Activated CD8-positive, alpha-beta memory T cell treated with anti-CD3 and anti-CD28 coated beads for 4 hours (primary cell): ENCODE measurements at regions not wholly inside any gene's neighbourhood (a gene's known extent, or its start where the extent isn't known, plus 50 kb on each side); places are given as distances from the start of the nearest gene placed in this dataset.
"Not testable (repeated sequence)": the region's sequence is repeated elsewhere in the genome, so short reads cannot be mapped to it uniquely, and the experiment has no call there.

Experiments
- DNase-seq, 2 donors: peaks; one replicate each; pipeline ENCODE4 v3.0.0-alpha.2; 2020; ENCODE audit warnings: low read depth in 2 of 2

- not testable (repeated sequence) for DNase-seq
Observed at GRCh38 chr4:179683661-179684060, 2241.4 kb upstream of the AGA start.

- no peak for DNase-seq
Observed at GRCh38 chr4:179692222-179692621, 2250.0 kb upstream of the AGA start.

- DNase-seq, result no peak
Observed at GRCh38 chr4:179695175-179695574, 2252.9 kb upstream of the AGA start.

- DNase-seq, result no peak
Observed at GRCh38 chr4:179698321-179698720, 2256.1 kb upstream of the AGA start.

- no peak for DNase-seq
Observed at GRCh38 chr4:179709961-179710624, 2267.9 kb upstream of the AGA start.

GRCh38 chr4:179719766-179720450 lies 2277.7 kb upstream of the AGA start:
- DNase-seq, result no peak

- DNase-seq, result not testable (repeated sequence)
Observed at GRCh38 chr4:179726491-179726890, 2284.3 kb upstream of the AGA start.

GRCh38 chr4:179728305-179728704 lies 2286.1 kb upstream of the AGA start:
- DNase-seq, result no peak

GRCh38 chr4:179736820-179737219 lies 2294.6 kb upstream of the AGA start:
- DNase-seq, result not testable (repeated sequence)

- DNase-seq, result no peak
Observed at GRCh38 chr4:179738822-179739221, 2296.6 kb upstream of the AGA start.

- no peak for DNase-seq
Observed at GRCh38 chr4:179747218-179747910, 2305.1 kb upstream of the AGA start.

- no peak for DNase-seq
Observed at GRCh38 chr4:179748837-179749236, 2306.6 kb upstream of the AGA start.

- DNase-seq, result no peak
Observed at GRCh38 chr4:179750374-179750773, 2308.1 kb upstream of the AGA start.

- DNase-seq, result no peak
Observed at GRCh38 chr4:179751669-179752068, 2309.4 kb upstream of the AGA start.

GRCh38 chr4:179755322-179755721 lies 2313.1 kb upstream of the AGA start:
- DNase-seq, result no peak

- no peak for DNase-seq
Observed at GRCh38 chr4:179757641-179758040, 2315.4 kb upstream of the AGA start.

- DNase-seq, result no peak
Observed at GRCh38 chr4:179762840-179763239, 2320.6 kb upstream of the AGA start.

GRCh38 chr4:179766938-179767337 lies 2324.7 kb upstream of the AGA start:
- no peak for DNase-seq

GRCh38 chr4:179768996-179769395 lies 2326.8 kb upstream of the AGA start:
- DNase-seq, result no peak

GRCh38 chr4:179797738-179798137 lies 2355.5 kb upstream of the AGA start:
- no peak for DNase-seq

GRCh38 chr4:179803857-179804256 lies 2361.6 kb upstream of the AGA start:
- DNase-seq, result no peak

GRCh38 chr4:179804440-179804839 lies 2362.2 kb upstream of the AGA start:
- DNase-seq, result no peak

GRCh38 chr4:179817317-179817716 lies 2375.1 kb upstream of the AGA start:
- no peak for DNase-seq
